ENCODE measurements at regions not wholly inside any gene's neighbourhood (a gene's known extent, or its start where the extent isn't known, plus 50 kb on each side); places are given as distances from the start of the nearest gene placed in this dataset.

GRCh38 chr11:31939004-31939403, 127.9 kb upstream of the PAX6 start:
- no peak for TF ChIP-seq EZH2phosphoT487 (IDR thresholded peaks at IDR 0.05; ENCODE audit: borderline replicate concordance, low read depth, low read length)
- H3K4me1 ChIP-seq (ENCODE audit: insufficient read depth, low read length, poor library complexity, severe bottlenecking), result no peaks in the 10 kb centered on the region
- H4K20me1 ChIP-seq (ENCODE audit: insufficient read depth, low read length), result no peaks in the 10 kb centered on the region
- DNase-seq (ENCODE audit: low spot score), result no peak
- intact Hi-C loops (cut with micrococcal nuclease; ENCODE audit: unreplicated experiment), result no loop called here
- H3K9me2 ChIP-seq (ENCODE audit: insufficient read depth, low read length), result no peaks in the 10 kb centered on the region
- H3K9me3 ChIP-seq (ENCODE audit: low read length), result no peaks in the 10 kb centered on the region
- H2AFZ ChIP-seq (ENCODE audit: low read length), result no peak overlapping the region
- BruUV-seq (replicated peaks), result no TSS peak
- no peak overlapping the region for H3K4me2 ChIP-seq (ENCODE audit: low read length)
- POLR2A ChIA-PET, result no interaction called here
- no peak overlapping the region for H3K4me3 ChIP-seq (ENCODE audit: low read depth, low read length, poor library complexity, severe bottlenecking)
- H3K79me2 ChIP-seq (ENCODE audit: insufficient read depth, low read depth, low read length), result no peaks in the 10 kb centered on the region
- H3K36me3 ChIP-seq (ENCODE audit: insufficient read depth, low read length), result no peaks in the 10 kb centered on the region
- H3K27ac ChIP-seq (ENCODE audit: low read depth, low read length, poor library complexity, severe bottlenecking), result no peak overlapping the region
- CTCF ChIA-PET (ENCODE audit: unreplicated experiment), result no interaction called here

- Histone ChIP-seq H3K4me1 (ENCODE audit: insufficient read depth, low read length, poor library complexity, severe bottlenecking) (no peaks in the 10 kb centered on the region), H3K4me2 (ENCODE audit: low read length) (no peak overlapping the region), H3K4me3 (ENCODE audit: low read depth, low read length, poor library complexity, severe bottlenecking) (no peak overlapping the region), H4K20me1 (ENCODE audit: insufficient read depth, low read length) (no peaks in the 10 kb centered on the region), H2AFZ (ENCODE audit: low read length) (no peak overlapping the region), H3K36me3 (ENCODE audit: insufficient read depth, low read length) (no peaks in the 10 kb centered on the region), H3K79me2 (ENCODE audit: insufficient read depth, low read depth, low read length) (no peaks in the 10 kb centered on the region), H3K27ac (ENCODE audit: low read depth, low read length, poor library complexity, severe bottlenecking) (no peak overlapping the region), H3K9me3 (ENCODE audit: low read length) (no peaks in the 10 kb centered on the region), H3K9me2 (ENCODE audit: insufficient read depth, low read length) (no peaks in the 10 kb centered on the region)
- no peak for DNase-seq (ENCODE audit: low spot score)
- ChIA-PET CTCF (ENCODE audit: unreplicated experiment) (no interaction called here), POLR2A (interaction anchor here (0.9 kb wide), 1 partner anchor 62 kb away, joined by 3 read pairs; no protein-coding TSS in a partner anchor)
- intact Hi-C loops (cut with micrococcal nuclease; ENCODE audit: unreplicated experiment), result no loop called here
- no TSS peak for BruUV-seq (replicated peaks)
- TF ChIP-seq CTCF (conservative IDR thresholded peaks at IDR 0.05; ENCODE audit: low read length), result no peak
- no peak for TF ChIP-seq EZH2phosphoT487 (IDR thresholded peaks at IDR 0.05; ENCODE audit: borderline replicate concordance, low read depth, low read length)
Observed at GRCh38 chr11:31936312-31936711, 125.2 kb upstream of the PAX6 start.

- Histone ChIP-seq H3K9me3 (ENCODE audit: low read length) (no peaks in the 10 kb centered on the region), H3K4me3 (ENCODE audit: low read depth, low read length, poor library complexity, severe bottlenecking) (no peak overlapping the region), H3K9me2 (ENCODE audit: insufficient read depth, low read length) (no peaks in the 10 kb centered on the region), H2AFZ (ENCODE audit: low read length) (no peak overlapping the region), H3K79me2 (ENCODE audit: insufficient read depth, low read depth, low read length) (no peaks in the 10 kb centered on the region), H4K20me1 (ENCODE audit: insufficient read depth, low read length) (no peaks in the 10 kb centered on the region), H3K36me3 (ENCODE audit: insufficient read depth, low read length) (no peaks in the 10 kb centered on the region), H3K4me2 (ENCODE audit: low read length) (no peak overlapping the region), H3K4me1 (ENCODE audit: insufficient read depth, low read length, poor library complexity, severe bottlenecking) (no peaks in the 10 kb centered on the region), H3K27ac (ENCODE audit: low read depth, low read length, poor library complexity, severe bottlenecking) (no peak overlapping the region)
- CTCF ChIA-PET (ENCODE audit: unreplicated experiment), result no interaction called here
- no peak for DNase-seq (ENCODE audit: low spot score)
- intact Hi-C loops (cut with micrococcal nuclease; ENCODE audit: unreplicated experiment), result no loop called here
- POLR2A ChIA-PET, result no interaction called here
- TF ChIP-seq EZH2phosphoT487 (IDR thresholded peaks at IDR 0.05; ENCODE audit: borderline replicate concordance, low read depth, low read length) (no peak), CTCF (conservative IDR thresholded peaks at IDR 0.05; ENCODE audit: low read length) (no peak)
- no TSS peak for BruUV-seq (replicated peaks)
Observed at GRCh38 chr11:31932879-31933278, 121.8 kb upstream of the PAX6 start.
